Neural progenitor cell (in vitro differentiated cells): ENCODE measurements at regions not wholly inside any gene's neighbourhood (a gene's known extent, or its start where the extent isn't known, plus 50 kb on each side); places are given as distances from the start of the nearest gene placed in this dataset.

Experiments used
- DNase-seq: peaks from one replicate; pipeline ENCODE4 v3.0.0-alpha.2; 2016; ENCODE audit warnings: low spot score
- H2AFZ ChIP-seq: fragments of 200-600 bp; sonication (generic); replicated peaks from 2 replicates; pipeline ENCODE4 v1.6.1; 2016; ENCODE audit warnings: antibody characterized with exemption
- H3F3A ChIP-seq: fragments of 200-600 bp; sonication (generic); 2 replicates; pipeline ENCODE4 v1.6.1; 2016; ENCODE audit warnings: antibody characterized with exemption, low read depth
- H3K27ac ChIP-seq: fragments of 200-600 bp; sonication (generic); 2 replicates; pipeline ENCODE4 v1.5.1; 2016; ENCODE audit warnings: mild to moderate bottlenecking
- H3K27me3 ChIP-seq: fragments of 200-600 bp; sonication (generic); 2 replicates; pipeline ENCODE4 v1.6.1; 2016; ENCODE audit warnings: mild to moderate bottlenecking, moderate library complexity
- H3K36me3 ChIP-seq: fragments of 200-600 bp; sonication (generic); 2 replicates; pipeline ENCODE4 v1.5.1; 2016
- H3K4me1 ChIP-seq: fragments of 200-600 bp; sonication (generic); 2 replicates; pipeline ENCODE4 v1.6.1; 2016; ENCODE audit warnings: mixed run types
- H3K4me2 ChIP-seq: fragments of 200-600 bp; sonication (generic); 2 replicates; pipeline ENCODE4 v1.6.1; 2016
- H3K4me3 ChIP-seq: fragments of 200-600 bp; sonication (generic); 2 replicates; pipeline ENCODE4 v1.5.1; 2016
- H3K79me2 ChIP-seq: fragments of 200-600 bp; sonication (generic); 2 replicates; pipeline ENCODE4 v1.6.1; 2016; ENCODE audit warnings: low read depth
- H3K9ac ChIP-seq: fragments of 200-600 bp; sonication (generic); 2 replicates; pipeline ENCODE4 v1.6.1; 2016
- H3K9me3 ChIP-seq: fragments of 200-600 bp; sonication (generic); 2 replicates; pipeline ENCODE4 v1.5.1; 2016; ENCODE audit warnings: low read depth
- H4K20me1 ChIP-seq: fragments of 200-600 bp; sonication (generic); 2 replicates; pipeline ENCODE4 v1.6.1; 2016; ENCODE audit warnings: low read depth
- H3K27ac Mint-ChIP-seq: 3 replicates; pipeline ENCODE4 v1.8.0; 2021; ENCODE audit warnings: mixed read lengths
- H3K27me3 Mint-ChIP-seq: 2 replicates; pipeline ENCODE4 v1.8.0; 2022; ENCODE audit warnings: low read depth, mild to moderate bottlenecking, inconsistent platforms, moderate library complexity, mixed read lengths; ENCODE audit not compliant: insufficient read depth
- H3K36me3 Mint-ChIP-seq: 3 replicates; pipeline ENCODE4 v1.8.0; 2021; ENCODE audit warnings: mixed read lengths
- H3K4me1 Mint-ChIP-seq: 3 replicates; pipeline ENCODE4 v1.8.0; 2021; ENCODE audit warnings: mixed read lengths
- H3K4me3 Mint-ChIP-seq: 3 replicates; pipeline ENCODE4 v1.8.0; 2021; ENCODE audit warnings: mild to moderate bottlenecking, moderate library complexity, mixed read lengths
- H3K9me3 Mint-ChIP-seq: 3 replicates; pipeline ENCODE4 v1.8.0; 2020; ENCODE audit warnings: mixed read lengths
- CTCF ChIP-seq: fragments of 200-600 bp; sonication (generic); IDR thresholded peaks from 2 replicates; pipeline ENCODE4 v1.5.1; 2017; ENCODE audit warnings: antibody characterized with exemption, mild to moderate bottlenecking
- EZH2 ChIP-seq: fragments of 200-600 bp; sonication (generic); IDR thresholded peaks from 2 replicates; pipeline ENCODE4 v1.6.1; 2017; ENCODE audit warnings: antibody characterized with exemption, mild to moderate bottlenecking, moderate library complexity
- EZH2phosphoT487 ChIP-seq: fragments of 200-600 bp; sonication (generic); IDR thresholded peaks from 2 replicates; pipeline ENCODE4 v1.6.1; 2017; ENCODE audit warnings: antibody characterized with exemption

GRCh38 chr12:13801543-13801942, 179.9 kb downstream of the GRIN2B start:
- H3K4me2 ChIP-seq: no peak overlapping the region
- no peak overlapping the region for H3K4me3 Mint-ChIP-seq
- no peak overlapping the region for H3K9ac ChIP-seq
- no peaks in the 10 kb centered on the region for H4K20me1 ChIP-seq
- no peak overlapping the region for H2AFZ ChIP-seq
- peaks cover 19% of the 10 kb centered on the region for H3K4me1 ChIP-seq
- H3K27ac ChIP-seq: no peak overlapping the region
- H3K4me3 ChIP-seq: no peak overlapping the region
- H3K36me3 Mint-ChIP-seq: no peaks in the 10 kb centered on the region
- no peaks in the 10 kb centered on the region for H3K9me3 ChIP-seq
- peaks cover 36% of the 10 kb centered on the region for H3F3A ChIP-seq
- no peak for DNase-seq
- TF ChIP-seq CTCF (no peak), EZH2 (no peak), EZH2phosphoT487 (no peak)
- H3K9me3 Mint-ChIP-seq: no peaks in the 10 kb centered on the region
- no peaks in the 10 kb centered on the region for H3K36me3 ChIP-seq
- peaks cover 20% of the 10 kb centered on the region for H3K4me1 Mint-ChIP-seq
- H3K27me3 ChIP-seq: no peaks in the 10 kb centered on the region
- H3K27me3 Mint-ChIP-seq: no peaks in the 10 kb centered on the region
- no peak overlapping the region for H3K27ac Mint-ChIP-seq
- no peaks in the 10 kb centered on the region for H3K79me2 ChIP-seq

- no peak overlapping the region for H3K27ac Mint-ChIP-seq
- H3K27me3 Mint-ChIP-seq: no peaks in the 10 kb centered on the region
- peaks cover 20% of the 10 kb centered on the region for H3K4me1 Mint-ChIP-seq
- H3K9me3 ChIP-seq: no peaks in the 10 kb centered on the region
- TF ChIP-seq EZH2 (no peak), CTCF (no peak), EZH2phosphoT487 (no peak)
- H3K4me2 ChIP-seq: peak overlapping the region; percentile 51
- no peak overlapping the region for H3K4me3 ChIP-seq
- no peak overlapping the region for H3K9ac ChIP-seq
- peak overlapping the region; percentile 16 for H3K27ac ChIP-seq
- H3K4me1 ChIP-seq: peaks cover 19% of the 10 kb centered on the region
- no peaks in the 10 kb centered on the region for H3K36me3 Mint-ChIP-seq
- H3K36me3 ChIP-seq: no peaks in the 10 kb centered on the region
- H3K4me3 Mint-ChIP-seq: no peak overlapping the region
- no peaks in the 10 kb centered on the region for H3K9me3 Mint-ChIP-seq
- no peaks in the 10 kb centered on the region for H3K79me2 ChIP-seq
- peak; percentile 30 for DNase-seq
- no peaks in the 10 kb centered on the region for H3K27me3 ChIP-seq
- no peak overlapping the region for H2AFZ ChIP-seq
- H4K20me1 ChIP-seq: no peaks in the 10 kb centered on the region
- H3F3A ChIP-seq: peaks cover 36% of the 10 kb centered on the region
These were observed 181.8 kb downstream of the GRIN2B start for GRCh38 chr12:13799574-13799973.

- no peaks in the 10 kb centered on the region for H3K36me3 Mint-ChIP-seq
These were observed 183.2 kb downstream of the GRIN2B start for GRCh38 chr12:13798162-13798561.

More at GRCh38 chr12:13798162-13798561, 183.2 kb downstream of the GRIN2B start:
- H3K4me3 Mint-ChIP-seq: no peak overlapping the region
- Histone ChIP-seq H3K27me3 (no peaks in the 10 kb centered on the region), H3F3A (peaks cover 36% of the 10 kb centered on the region), H3K9ac (no peak overlapping the region), H4K20me1 (no peaks in the 10 kb centered on the region), H2AFZ (no peak overlapping the region), H3K36me3 (no peaks in the 10 kb centered on the region), H3K27ac (no peak overlapping the region), H3K79me2 (no peaks in the 10 kb centered on the region), H3K4me2 (no peak overlapping the region), H3K9me3 (no peaks in the 10 kb centered on the region), H3K4me3 (no peak overlapping the region), H3K4me1 (peaks cover 19% of the 10 kb centered on the region)
- no peaks in the 10 kb centered on the region for H3K9me3 Mint-ChIP-seq
- no peak for DNase-seq
- H3K4me1 Mint-ChIP-seq: peaks cover 20% of the 10 kb centered on the region
- no peak overlapping the region for H3K27ac Mint-ChIP-seq
- H3K27me3 Mint-ChIP-seq: no peaks in the 10 kb centered on the region
- TF ChIP-seq EZH2phosphoT487 (no peak), EZH2 (no peak), CTCF (no peak)
